PFSK-1 (cell line): ENCODE measurements at regions not wholly inside any gene's neighbourhood (a gene's known extent, or its start where the extent isn't known, plus 50 kb on each side); places are given as distances from the start of the nearest gene placed in this dataset.

Experiments
- FOXP2 ChIP-seq: optimal IDR thresholded peaks from 2 replicates; pipeline ENCODE3; 2011; ENCODE audit warnings: borderline replicate concordance, control low read depth, inconsistent platforms; ENCODE audit not compliant: insufficient read depth; ENCODE audit errors: extremely low read length, extremely low read depth
- POLR2AphosphoS5 ChIP-seq: IDR thresholded peaks from 2 replicates; pipeline ENCODE4 v1.6.1; 2012; ENCODE audit warnings: low read depth, mild to moderate bottlenecking, control low read depth, low read length, moderate library complexity
- SIN3A ChIP-seq: IDR thresholded peaks from 2 replicates; pipeline ENCODE4 v1.6.1; 2012; ENCODE audit warnings: mild to moderate bottlenecking, low read length, moderate library complexity, borderline replicate concordance; ENCODE audit not compliant: insufficient read depth
- TAF1 ChIP-seq: IDR thresholded peaks from 2 replicates; pipeline ENCODE4 v1.6.1; 2012; ENCODE audit warnings: low read length, control low read depth, borderline replicate concordance; ENCODE audit not compliant: insufficient read depth
- TF ChIP-seq, protein P1 (sequence below), 2 experiments: IDR thresholded peaks; 2 replicates each; pipeline versions ENCODE4 v1.6.1 to v1.8.0; 2011 to 2012; ENCODE audit warnings: low read depth in 2 of 2, low read length in 2 of 2, control low read depth in 1 of 2, inconsistent platforms in 1 of 2, mild to moderate bottlenecking in 1 of 2, moderate library complexity in 1 of 2; ENCODE audit not compliant: insufficient read depth in 1 of 2

DNA sequence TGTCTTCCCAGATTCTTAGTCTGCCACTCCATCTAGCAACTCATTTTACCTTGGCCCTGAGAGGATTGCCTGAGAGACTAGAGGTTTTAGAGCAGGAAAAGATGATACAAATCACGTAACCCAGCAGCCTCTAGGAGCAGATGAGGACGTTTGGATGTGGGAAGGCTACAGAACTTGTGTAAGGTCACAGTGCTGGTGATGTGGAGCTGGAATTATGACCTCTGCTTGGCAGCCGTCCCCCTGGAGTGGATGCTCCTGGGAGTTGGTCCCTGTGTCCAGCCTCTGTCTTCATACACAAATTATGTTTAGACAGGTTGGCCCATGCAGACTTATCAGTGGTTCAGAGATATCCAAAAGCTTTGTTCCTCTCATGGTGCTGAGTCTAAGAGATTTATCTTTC lies 499.0 kb downstream of the EBF1 start:
- TF ChIP-seq TAF1 (no peak), SIN3A (no peak), POLR2AphosphoS5 (no peak), FOXP2 (no peak)
- TF ChIP-seq, protein P1, sequence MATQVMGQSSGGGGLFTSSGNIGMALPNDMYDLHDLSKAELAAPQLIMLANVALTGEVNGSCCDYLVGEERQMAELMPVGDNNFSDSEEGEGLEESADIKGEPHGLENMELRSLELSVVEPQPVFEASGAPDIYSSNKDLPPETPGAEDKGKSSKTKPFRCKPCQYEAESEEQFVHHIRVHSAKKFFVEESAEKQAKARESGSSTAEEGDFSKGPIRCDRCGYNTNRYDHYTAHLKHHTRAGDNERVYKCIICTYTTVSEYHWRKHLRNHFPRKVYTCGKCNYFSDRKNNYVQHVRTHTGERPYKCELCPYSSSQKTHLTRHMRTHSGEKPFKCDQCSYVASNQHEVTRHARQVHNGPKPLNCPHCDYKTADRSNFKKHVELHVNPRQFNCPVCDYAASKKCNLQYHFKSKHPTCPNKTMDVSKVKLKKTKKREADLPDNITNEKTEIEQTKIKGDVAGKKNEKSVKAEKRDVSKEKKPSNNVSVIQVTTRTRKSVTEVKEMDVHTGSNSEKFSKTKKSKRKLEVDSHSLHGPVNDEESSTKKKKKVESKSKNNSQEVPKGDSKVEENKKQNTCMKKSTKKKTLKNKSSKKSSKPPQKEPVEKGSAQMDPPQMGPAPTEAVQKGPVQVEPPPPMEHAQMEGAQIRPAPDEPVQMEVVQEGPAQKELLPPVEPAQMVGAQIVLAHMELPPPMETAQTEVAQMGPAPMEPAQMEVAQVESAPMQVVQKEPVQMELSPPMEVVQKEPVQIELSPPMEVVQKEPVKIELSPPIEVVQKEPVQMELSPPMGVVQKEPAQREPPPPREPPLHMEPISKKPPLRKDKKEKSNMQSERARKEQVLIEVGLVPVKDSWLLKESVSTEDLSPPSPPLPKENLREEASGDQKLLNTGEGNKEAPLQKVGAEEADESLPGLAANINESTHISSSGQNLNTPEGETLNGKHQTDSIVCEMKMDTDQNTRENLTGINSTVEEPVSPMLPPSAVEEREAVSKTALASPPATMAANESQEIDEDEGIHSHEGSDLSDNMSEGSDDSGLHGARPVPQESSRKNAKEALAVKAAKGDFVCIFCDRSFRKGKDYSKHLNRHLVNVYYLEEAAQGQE (IDR thresholded peaks at IDR 0.05; ENCODE audit: insufficient read depth in 1 of 2, low read depth in 2 of 2, low read length in 2 of 2), result no peak
